ENCODE measurements at regions not wholly inside any gene's neighbourhood (a gene's known extent, or its start where the extent isn't known, plus 50 kb on each side); places are given as distances from the start of the nearest gene placed in this dataset.
"Not testable (repeated sequence)": the region's sequence is repeated elsewhere in the genome, so short reads cannot be mapped to it uniquely, and the experiment has no call there.

DNA sequence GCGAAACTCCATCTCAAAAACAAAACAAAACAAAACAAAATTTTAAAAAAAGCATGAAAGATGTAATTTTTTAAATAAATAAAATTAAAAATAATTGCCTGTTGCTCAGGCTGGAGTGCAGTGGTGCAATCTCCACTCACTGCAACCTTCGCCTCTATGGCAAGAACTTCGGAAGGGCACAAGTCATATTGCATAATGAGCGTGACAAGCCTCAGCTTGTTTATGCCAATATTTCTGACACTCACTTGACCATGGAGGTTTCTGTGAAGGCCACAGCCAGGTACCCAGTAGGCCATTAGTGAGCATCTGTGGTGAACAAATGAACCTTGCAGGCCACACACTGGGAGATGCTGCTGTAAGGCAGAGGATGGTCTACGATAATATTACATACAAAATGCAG, 106.1 kb upstream of the KMT2C start:
- H3K36me3 ChIP-seq = no peaks in the 10 kb centered on the region

DNA sequence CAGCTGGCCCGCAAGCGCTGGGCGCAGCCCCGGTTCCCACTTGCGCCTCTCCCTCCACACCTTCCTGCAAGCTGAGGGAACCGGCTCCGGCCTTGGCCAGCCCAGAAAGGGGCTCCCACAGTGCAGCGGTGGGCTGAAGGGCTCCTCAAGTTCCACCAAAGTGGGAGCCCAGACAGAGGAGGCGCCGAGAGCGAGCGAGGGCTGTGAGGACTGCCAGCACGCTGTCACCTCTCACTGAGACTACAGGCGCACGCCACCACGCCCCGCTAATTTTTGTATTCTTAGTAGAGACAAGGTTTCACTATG, 103.3 kb upstream of the KMT2C start:
- H3K27ac ChIP-seq; intact Hi-C loops (cut with DNase I); H3K27me3 ChIP-seq; DNase-seq; H3K36me3 ChIP-seq; H3K4me1 ChIP-seq (ENCODE audit: insufficient read depth); H3K9me3 ChIP-seq; H3K4me3 ChIP-seq: not testable (repeated sequence)
- WGBS, 3 donors = 94 to 99% (median 98%) methylated on average over 10 to 17 of the region's 17 CpGs

More for the DNA sequence above, 106.1 kb upstream of the KMT2C start:
- H3K4me3 ChIP-seq = no peak overlapping the region
- H3K27me3 ChIP-seq = no peaks in the 10 kb centered on the region
- no peaks in the 10 kb centered on the region for H3K4me1 ChIP-seq (ENCODE audit: insufficient read depth)
- intact Hi-C loops (cut with DNase I) = no loop called here
- WGBS, 3 donors = 95 to 97% (median 96%) methylated on average over 5 of the region's 5 CpGs
- DNase-seq = no peak
- H3K27ac ChIP-seq = no peak overlapping the region
- no peaks in the 10 kb centered on the region for H3K9me3 ChIP-seq
- TF ChIP-seq POLR2A (IDR thresholded peaks at IDR 0.05) = no peak
- TF ChIP-seq EP300 (IDR thresholded peaks at IDR 0.05) = no peak
- TF ChIP-seq, protein P1, sequence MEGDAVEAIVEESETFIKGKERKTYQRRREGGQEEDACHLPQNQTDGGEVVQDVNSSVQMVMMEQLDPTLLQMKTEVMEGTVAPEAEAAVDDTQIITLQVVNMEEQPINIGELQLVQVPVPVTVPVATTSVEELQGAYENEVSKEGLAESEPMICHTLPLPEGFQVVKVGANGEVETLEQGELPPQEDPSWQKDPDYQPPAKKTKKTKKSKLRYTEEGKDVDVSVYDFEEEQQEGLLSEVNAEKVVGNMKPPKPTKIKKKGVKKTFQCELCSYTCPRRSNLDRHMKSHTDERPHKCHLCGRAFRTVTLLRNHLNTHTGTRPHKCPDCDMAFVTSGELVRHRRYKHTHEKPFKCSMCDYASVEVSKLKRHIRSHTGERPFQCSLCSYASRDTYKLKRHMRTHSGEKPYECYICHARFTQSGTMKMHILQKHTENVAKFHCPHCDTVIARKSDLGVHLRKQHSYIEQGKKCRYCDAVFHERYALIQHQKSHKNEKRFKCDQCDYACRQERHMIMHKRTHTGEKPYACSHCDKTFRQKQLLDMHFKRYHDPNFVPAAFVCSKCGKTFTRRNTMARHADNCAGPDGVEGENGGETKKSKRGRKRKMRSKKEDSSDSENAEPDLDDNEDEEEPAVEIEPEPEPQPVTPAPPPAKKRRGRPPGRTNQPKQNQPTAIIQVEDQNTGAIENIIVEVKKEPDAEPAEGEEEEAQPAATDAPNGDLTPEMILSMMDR (IDR thresholded peaks at IDR 0.05) = no peak

DNA sequence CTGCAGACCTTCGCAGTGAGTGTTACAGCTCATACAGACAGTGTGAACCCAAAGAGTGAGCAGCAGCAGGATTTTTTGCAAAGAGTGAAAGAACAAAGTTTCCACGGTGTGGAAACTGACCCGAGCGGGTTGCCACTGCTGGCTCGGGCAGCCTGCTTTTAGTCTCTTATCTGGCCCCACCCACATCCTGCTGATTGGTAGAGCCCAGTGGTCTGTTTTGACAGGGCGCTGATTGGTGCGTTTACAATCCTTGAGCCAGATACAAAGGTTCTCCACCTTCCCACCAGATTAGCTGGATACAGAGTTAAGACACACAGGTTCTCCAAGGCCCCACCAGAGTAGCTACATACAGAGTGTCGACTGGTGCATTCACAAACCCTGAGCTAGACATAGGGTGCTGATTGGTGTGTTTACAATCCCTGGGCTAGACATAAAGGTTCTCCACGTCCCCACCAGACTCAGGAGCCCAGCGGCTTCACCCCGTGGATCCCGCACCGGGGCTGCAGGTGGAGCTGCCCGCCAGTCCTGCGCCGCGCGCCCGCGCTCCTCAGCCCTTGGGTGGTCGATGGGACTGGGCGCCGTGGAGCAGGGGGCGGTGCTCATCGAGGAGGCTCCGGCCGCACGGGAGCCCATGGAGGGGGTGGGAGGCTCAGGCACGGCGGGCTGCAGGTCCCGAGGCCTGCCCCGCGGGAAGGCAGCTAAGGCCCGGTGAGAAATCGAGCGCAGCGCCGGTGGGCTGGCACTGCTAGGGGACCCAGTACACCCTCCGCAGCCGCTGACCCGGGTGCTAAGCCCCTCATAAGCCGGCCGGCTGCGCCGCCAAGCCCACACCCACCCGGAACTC, 102.8 kb upstream of the KMT2C start:
- H3K9me3 ChIP-seq; DNase-seq; H3K36me3 ChIP-seq; intact Hi-C loops (cut with DNase I); H3K27me3 ChIP-seq; H3K4me3 ChIP-seq; H3K27ac ChIP-seq; H3K4me1 ChIP-seq (ENCODE audit: insufficient read depth): not testable (repeated sequence)
- 90 to 93% (median 92%) methylated on average over 34 to 46 of the region's 46 CpGs for WGBS, 3 donors

DNA sequence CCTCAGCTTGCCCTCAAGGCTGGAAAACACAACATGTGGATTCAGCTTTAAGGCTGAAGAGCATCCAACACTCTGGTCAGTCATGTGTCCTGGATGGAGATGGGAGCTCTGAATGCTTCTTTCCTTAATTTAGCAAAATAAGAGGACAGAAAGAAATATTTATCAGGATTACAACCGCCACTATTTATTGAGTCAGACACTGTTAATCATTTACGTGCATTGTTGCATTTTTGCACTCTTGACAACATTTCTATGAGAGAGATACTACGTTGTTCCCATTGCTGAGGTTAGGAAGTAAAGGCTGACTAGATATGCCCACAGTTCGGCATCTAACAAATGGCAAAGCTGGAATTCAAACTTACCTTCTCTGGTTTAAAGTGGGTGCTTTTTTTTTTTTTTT, 101.8 kb upstream of the KMT2C start:
- intact Hi-C loops (cut with DNase I) = no loop called here
- H3K9me3 ChIP-seq = no peaks in the 10 kb centered on the region
- no peak overlapping the region for H3K4me3 ChIP-seq
- no peaks in the 10 kb centered on the region for H3K27me3 ChIP-seq
- no peaks in the 10 kb centered on the region for H3K4me1 ChIP-seq (ENCODE audit: insufficient read depth)
- WGBS, 3 donors = 55 to 62% (median 61%) methylated on average over 4 of the region's 4 CpGs
- H3K36me3 ChIP-seq = no peaks in the 10 kb centered on the region
- H3K27ac ChIP-seq = no peak overlapping the region
- no peak for DNase-seq
- TF ChIP-seq EP300 (IDR thresholded peaks at IDR 0.05) = no peak

DNA sequence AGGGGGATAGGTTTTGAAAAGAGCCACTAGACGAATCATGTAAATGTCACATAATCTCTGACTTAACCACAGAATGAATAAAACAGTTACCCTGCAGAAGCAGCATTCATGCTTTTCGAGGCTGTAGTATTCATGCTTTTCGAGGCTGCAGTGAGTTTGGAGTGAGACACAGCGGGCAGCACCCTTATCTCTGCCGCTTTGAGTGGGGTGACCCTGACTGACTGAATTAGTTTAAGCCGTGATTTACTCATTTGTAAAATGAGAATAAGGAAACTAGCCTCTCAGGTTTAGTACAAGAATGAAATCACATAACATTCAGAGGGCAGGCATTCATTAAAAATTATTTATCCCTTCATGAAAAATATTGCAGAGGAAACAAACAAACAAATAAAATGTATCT, 92.8 kb upstream of the KMT2C start:
- no peaks in the 10 kb centered on the region for H3K4me1 ChIP-seq (ENCODE audit: insufficient read depth)
- H3K27me3 ChIP-seq = no peaks in the 10 kb centered on the region
- no peaks in the 10 kb centered on the region for H3K9me3 ChIP-seq
- intact Hi-C loops (cut with DNase I) = no loop called here
- H3K36me3 ChIP-seq = no peaks in the 10 kb centered on the region
- H3K4me3 ChIP-seq = no peak overlapping the region
- 48 to 58% (median 49%) methylated on average over 6 of the region's 6 CpGs for WGBS, 3 donors
- TF ChIP-seq POLR2A (IDR thresholded peaks at IDR 0.05) (no peak), EP300 (IDR thresholded peaks at IDR 0.05) (no peak)
- TF ChIP-seq, protein P1 (IDR thresholded peaks at IDR 0.05) = no peak
- no peak for DNase-seq
- H3K27ac ChIP-seq = no peak overlapping the region

DNA sequence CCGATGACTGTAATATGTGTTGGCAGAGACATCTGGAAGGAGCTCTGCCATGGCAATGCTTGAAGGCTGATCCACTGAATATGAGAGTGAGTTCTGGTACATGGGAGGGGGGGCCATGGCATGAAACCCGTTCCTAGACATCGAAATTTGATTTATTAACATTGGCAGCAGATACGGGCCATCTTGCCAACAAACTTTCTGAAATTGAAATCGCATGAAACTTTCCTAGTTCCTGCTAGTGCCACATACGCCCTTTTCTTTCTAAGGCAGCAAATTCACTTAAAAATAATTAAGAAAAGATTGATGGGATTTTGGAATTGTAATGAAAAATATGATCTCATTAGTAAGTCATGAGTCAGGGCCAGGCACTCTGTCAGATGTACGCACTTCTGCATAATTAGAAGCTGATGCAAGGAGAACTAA, 91.8 kb upstream of the KMT2C start:
- no peak overlapping the region for H3K27ac ChIP-seq

More for the DNA sequence above, 91.8 kb upstream of the KMT2C start:
- Histone ChIP-seq H3K27me3 (no peaks in the 10 kb centered on the region), H3K36me3 (no peaks in the 10 kb centered on the region), H3K4me1 (ENCODE audit: insufficient read depth) (no peaks in the 10 kb centered on the region), H3K4me3 (no peak overlapping the region), H3K9me3 (no peaks in the 10 kb centered on the region)
- TF ChIP-seq POLR2A (IDR thresholded peaks at IDR 0.05) (no peak), EP300 (IDR thresholded peaks at IDR 0.05) (no peak)
- TF ChIP-seq, protein P1 (IDR thresholded peaks at IDR 0.05) = no peak
- DNase-seq = no peak
- 26 to 48% (median 43%) methylated on average over 7 of the region's 7 CpGs for WGBS, 3 donors
- intact Hi-C loops (cut with DNase I) = no loop called here
